ENCODE measurements at regions not wholly inside any gene's neighbourhood (a gene's known extent, or its start where the extent isn't known, plus 50 kb on each side); places are given as distances from the start of the nearest gene placed in this dataset.

GRCh38 chr2:238602223-238602960 lies 175.7 kb downstream of the ASB1 start:
- TF ChIP-seq EZH2phosphoT487 (IDR thresholded peaks at IDR 0.05; ENCODE audit: low read depth), result no peak
- TF ChIP-seq, protein P1, sequence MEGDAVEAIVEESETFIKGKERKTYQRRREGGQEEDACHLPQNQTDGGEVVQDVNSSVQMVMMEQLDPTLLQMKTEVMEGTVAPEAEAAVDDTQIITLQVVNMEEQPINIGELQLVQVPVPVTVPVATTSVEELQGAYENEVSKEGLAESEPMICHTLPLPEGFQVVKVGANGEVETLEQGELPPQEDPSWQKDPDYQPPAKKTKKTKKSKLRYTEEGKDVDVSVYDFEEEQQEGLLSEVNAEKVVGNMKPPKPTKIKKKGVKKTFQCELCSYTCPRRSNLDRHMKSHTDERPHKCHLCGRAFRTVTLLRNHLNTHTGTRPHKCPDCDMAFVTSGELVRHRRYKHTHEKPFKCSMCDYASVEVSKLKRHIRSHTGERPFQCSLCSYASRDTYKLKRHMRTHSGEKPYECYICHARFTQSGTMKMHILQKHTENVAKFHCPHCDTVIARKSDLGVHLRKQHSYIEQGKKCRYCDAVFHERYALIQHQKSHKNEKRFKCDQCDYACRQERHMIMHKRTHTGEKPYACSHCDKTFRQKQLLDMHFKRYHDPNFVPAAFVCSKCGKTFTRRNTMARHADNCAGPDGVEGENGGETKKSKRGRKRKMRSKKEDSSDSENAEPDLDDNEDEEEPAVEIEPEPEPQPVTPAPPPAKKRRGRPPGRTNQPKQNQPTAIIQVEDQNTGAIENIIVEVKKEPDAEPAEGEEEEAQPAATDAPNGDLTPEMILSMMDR (IDR thresholded peaks at IDR 0.05; ENCODE audit: low read depth, low read length), result no peak
- H3K4me1 ChIP-seq (ENCODE audit: low read length), result no peaks in the 10 kb centered on the region
- H3K36me3 ChIP-seq (replicated peaks; ENCODE audit: low read depth, low read length), result no peaks in the 10 kb centered on the region
- H3K9ac ChIP-seq (ENCODE audit: low read length), result no peak overlapping the region
- no peaks in the 10 kb centered on the region for H4K20me1 ChIP-seq (ENCODE audit: insufficient read depth, low read length)
- no peak overlapping the region for H2AFZ ChIP-seq (ENCODE audit: low read depth, low read length)
- H3K27ac ChIP-seq (ENCODE audit: low read length), result no peak overlapping the region
- no peaks in the 10 kb centered on the region for H3K9me3 ChIP-seq (ENCODE audit: insufficient read depth, low read length)
- no peaks in the 10 kb centered on the region for H3K79me2 ChIP-seq (ENCODE audit: low read length)
- no peak overlapping the region for H3K4me3 ChIP-seq (ENCODE audit: low read length)
- H3K4me2 ChIP-seq (ENCODE audit: low read length), result no peak overlapping the region
- H3K27me3 ChIP-seq (ENCODE audit: low read depth, low read length), result no peaks in the 10 kb centered on the region

DNA sequence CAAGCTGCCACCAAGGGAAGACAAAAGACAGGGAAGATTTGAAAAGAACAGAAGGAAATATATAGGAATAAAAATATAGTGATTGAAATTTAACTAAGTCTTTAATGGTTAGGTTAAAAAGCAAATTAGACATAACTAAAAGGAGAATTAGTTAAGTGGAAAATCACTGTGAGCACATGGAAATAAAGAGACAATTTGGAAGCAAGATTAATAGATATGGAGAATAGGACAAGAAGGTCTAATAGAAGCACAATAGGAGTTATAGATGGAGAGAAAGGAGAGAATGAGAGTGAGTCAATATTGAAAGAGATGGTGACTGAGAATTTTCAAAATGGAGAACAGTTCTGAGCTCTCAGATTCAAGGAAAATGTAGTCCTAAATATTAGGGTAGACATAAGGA lies 176.9 kb downstream of the ASB1 start:
- H3K4me2 ChIP-seq (ENCODE audit: low read length), result no peak overlapping the region
- no peak overlapping the region for H3K9ac ChIP-seq (ENCODE audit: low read length)
- no peaks in the 10 kb centered on the region for H3K36me3 ChIP-seq (replicated peaks; ENCODE audit: low read depth, low read length)
- no peaks in the 10 kb centered on the region for H4K20me1 ChIP-seq (ENCODE audit: insufficient read depth, low read length)
- H2AFZ ChIP-seq (ENCODE audit: low read depth, low read length), result no peak overlapping the region
- no peak overlapping the region for H3K27ac ChIP-seq (ENCODE audit: low read length)
- H3K4me1 ChIP-seq (ENCODE audit: low read length), result no peaks in the 10 kb centered on the region
- H3K27me3 ChIP-seq (ENCODE audit: low read depth, low read length), result no peaks in the 10 kb centered on the region
- no peaks in the 10 kb centered on the region for H3K9me3 ChIP-seq (ENCODE audit: insufficient read depth, low read length)
- TF ChIP-seq, protein P1 (IDR thresholded peaks at IDR 0.05; ENCODE audit: low read depth, low read length), result no peak
- H3K79me2 ChIP-seq (ENCODE audit: low read length), result no peaks in the 10 kb centered on the region
- no peak overlapping the region for H3K4me3 ChIP-seq (ENCODE audit: low read length)

DNA sequence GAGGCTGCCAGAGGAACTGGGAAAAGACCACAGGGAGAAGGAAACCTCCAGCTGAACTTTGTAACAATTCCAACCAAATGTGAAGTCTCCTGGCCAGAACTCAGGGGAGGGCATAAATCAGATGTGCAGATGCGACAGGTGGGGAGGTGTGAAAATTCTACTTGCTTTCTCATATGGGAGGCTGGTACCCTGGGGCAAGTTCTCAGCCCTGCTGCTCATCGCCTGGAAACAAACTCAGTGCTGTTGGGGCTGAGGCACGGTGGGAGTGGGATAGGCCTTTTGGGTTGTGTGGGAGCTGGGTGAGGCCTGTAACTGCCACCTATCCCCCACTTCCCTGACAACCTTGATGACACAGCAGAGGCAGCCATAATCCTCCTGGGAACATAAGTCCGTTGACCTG lies 179.6 kb downstream of the ASB1 start:
- H3K9ac ChIP-seq (ENCODE audit: low read length), result no peak overlapping the region
- no peaks in the 10 kb centered on the region for H4K20me1 ChIP-seq (ENCODE audit: insufficient read depth, low read length)
- H3K27me3 ChIP-seq (ENCODE audit: low read depth, low read length), result no peaks in the 10 kb centered on the region
- TF ChIP-seq, protein P1 (IDR thresholded peaks at IDR 0.05; ENCODE audit: low read depth, low read length), result no peak
- no peak for TF ChIP-seq EZH2phosphoT487 (IDR thresholded peaks at IDR 0.05; ENCODE audit: low read depth)
- no peak overlapping the region for H3K27ac ChIP-seq (ENCODE audit: low read length)
- no peaks in the 10 kb centered on the region for H3K9me3 ChIP-seq (ENCODE audit: insufficient read depth, low read length)
- no peaks in the 10 kb centered on the region for H3K4me1 ChIP-seq (ENCODE audit: low read length)
- H3K79me2 ChIP-seq (ENCODE audit: low read length), result no peaks in the 10 kb centered on the region
- H3K4me3 ChIP-seq (ENCODE audit: low read length), result no peak overlapping the region
- H3K4me2 ChIP-seq (ENCODE audit: low read length), result no peak overlapping the region
- no peak overlapping the region for H2AFZ ChIP-seq (ENCODE audit: low read depth, low read length)
- no peaks in the 10 kb centered on the region for H3K36me3 ChIP-seq (replicated peaks; ENCODE audit: low read depth, low read length)

GRCh38 chr2:238613610-238614009 lies 186.9 kb downstream of the ASB1 start:
- Histone ChIP-seq H3K27me3 (ENCODE audit: low read depth, low read length) (no peaks in the 10 kb centered on the region), H3K4me1 (ENCODE audit: low read length) (no peaks in the 10 kb centered on the region), H2AFZ (ENCODE audit: low read depth, low read length) (no peak overlapping the region), H4K20me1 (ENCODE audit: insufficient read depth, low read length) (no peaks in the 10 kb centered on the region), H3K4me2 (ENCODE audit: low read length) (no peak overlapping the region), H3K36me3 (replicated peaks; ENCODE audit: low read depth, low read length) (no peaks in the 10 kb centered on the region), H3K4me3 (ENCODE audit: low read length) (no peak overlapping the region), H3K9ac (ENCODE audit: low read length) (no peak overlapping the region), H3K9me3 (ENCODE audit: insufficient read depth, low read length) (no peaks in the 10 kb centered on the region), H3K79me2 (ENCODE audit: low read length) (no peaks in the 10 kb centered on the region), H3K27ac (ENCODE audit: low read length) (no peak overlapping the region)
- no peak for TF ChIP-seq EZH2phosphoT487 (IDR thresholded peaks at IDR 0.05; ENCODE audit: low read depth)
- TF ChIP-seq, protein P1 (IDR thresholded peaks at IDR 0.05; ENCODE audit: low read depth, low read length), result no peak
